ENCODE measurements at regions not wholly inside any gene's neighbourhood (a gene's known extent, or its start where the extent isn't known, plus 50 kb on each side); places are given as distances from the start of the nearest gene placed in this dataset.

DNA sequence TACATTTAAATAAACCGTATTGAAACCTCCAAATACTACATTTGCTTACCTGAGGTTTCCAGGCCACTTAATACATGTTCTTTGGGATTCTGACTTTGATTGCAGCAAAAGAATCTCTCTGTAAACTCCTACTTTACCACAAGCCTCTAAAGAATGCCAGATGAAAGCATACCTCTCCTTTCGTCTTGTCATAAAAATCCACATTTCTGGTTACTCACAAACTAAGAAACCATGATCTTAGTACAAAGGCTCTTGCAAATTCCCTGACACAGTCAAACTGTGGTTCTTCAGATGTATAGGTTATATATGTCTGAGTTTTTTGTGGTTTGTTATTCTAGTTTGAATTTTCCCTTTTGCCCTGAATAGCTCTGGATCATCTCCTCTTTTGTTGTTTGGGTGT lies 188.4 kb downstream of the RAP2B start:
- peak in 1 of 2 experiments; percentile 66 for DNase-seq
- ChIA-PET POLR2A (no interaction called here), CTCF (interaction anchor here (0.5 kb wide), 1 partner anchor 1186 kb away, joined by 3 read pairs; no protein-coding TSS in a partner anchor)
- H3K4me3 ChIP-seq (ENCODE audit: low read depth, low read length), result no peak overlapping the region
- Mint-ChIP-seq H3K27ac (ENCODE audit: unreplicated experiment) (peak overlapping the region; percentile 94), H3K27me3 (ENCODE audit: insufficient read depth, unreplicated experiment) (no peaks in the 10 kb centered on the region), H3K9me3 (ENCODE audit: unreplicated experiment) (peaks cover 37% of the 10 kb centered on the region), H3K4me3 (ENCODE audit: unreplicated experiment) (peak overlapping the region; percentile 60), H3K4me1 (ENCODE audit: low read depth, unreplicated experiment) (peaks cover 29% of the 10 kb centered on the region), H3K36me3 (ENCODE audit: insufficient read depth, unreplicated experiment) (peaks cover 20% of the 10 kb centered on the region)
- no peak for TF ChIP-seq CTCF (IDR thresholded peaks at IDR 0.05; ENCODE audit: insufficient read depth in 1 of 2, low read depth in 1 of 2, low read length in 1 of 2, severe bottlenecking in 1 of 2, unreplicated experiment in 1 of 2)
- BruUV-seq (replicated peaks), result no TSS peak
- peaks cover 39% of the 10 kb centered on the region for H3K4me1 ChIP-seq
- H3K27me3 ChIP-seq (replicated peaks; ENCODE audit: control insufficient read depth, insufficient read depth, low read length), result no peaks in the 10 kb centered on the region
- peaks cover 25% of the 10 kb centered on the region for H3K9me3 ChIP-seq
- H3K36me3 ChIP-seq (ENCODE audit: control insufficient read depth, insufficient read depth, low read length), result no peaks in the 10 kb centered on the region; the same call in 1 of the 2 replicates
- intact Hi-C loops (cut with micrococcal nuclease; ENCODE audit: unreplicated experiment), result loop anchor here (5.0 kb wide), 2 partner anchors 58 to 188 kb away; partner anchors contain the start of gene RAP2B

DNA sequence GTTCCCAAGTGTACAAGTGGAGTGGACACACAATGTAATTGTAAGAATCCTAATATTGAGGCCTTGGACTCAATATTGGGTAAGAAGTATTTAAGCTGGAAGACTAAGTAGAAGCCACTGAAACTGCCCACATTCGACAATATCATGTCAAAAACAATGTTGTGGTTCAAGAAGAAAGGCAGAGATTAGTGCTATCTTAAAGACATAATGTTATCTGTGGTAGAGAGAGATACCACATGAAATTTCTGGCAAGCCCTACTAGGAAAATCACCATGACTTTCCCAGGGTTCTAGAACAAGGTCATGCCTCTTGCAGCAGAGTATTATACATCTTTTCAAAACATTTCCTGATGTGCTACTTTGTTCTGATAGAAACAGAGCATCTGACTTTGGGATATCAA lies 192.6 kb downstream of the RAP2B start:
- POLR2A ChIA-PET, result interaction anchor here (0.6 kb wide), 1 partner anchor 11 kb away, joined by 12 read pairs; no protein-coding TSS in a partner anchor
- H3K4me3 Mint-ChIP-seq (ENCODE audit: unreplicated experiment), result no peak overlapping the region
- no peaks in the 10 kb centered on the region for H3K27me3 Mint-ChIP-seq (ENCODE audit: insufficient read depth, unreplicated experiment)
- H3K9me3 Mint-ChIP-seq (ENCODE audit: unreplicated experiment), result peaks cover 22% of the 10 kb centered on the region
- intact Hi-C loops (cut with micrococcal nuclease; ENCODE audit: unreplicated experiment), result loop anchor here (5.0 kb wide), 2 partner anchors 62 to 192 kb away; partner anchors contain the start of gene RAP2B
- Histone ChIP-seq H3K9me3 (peaks cover 12% of the 10 kb centered on the region), H3K36me3 (ENCODE audit: control insufficient read depth, insufficient read depth, low read length) (no peaks in the 10 kb centered on the region), H3K27me3 (replicated peaks; ENCODE audit: control insufficient read depth, insufficient read depth, low read length) (no peaks in the 10 kb centered on the region), H3K4me3 (ENCODE audit: low read depth, low read length) (no peak overlapping the region), H3K4me1 (peaks cover 29% of the 10 kb centered on the region)
- peaks cover 20% of the 10 kb centered on the region for H3K4me1 Mint-ChIP-seq (ENCODE audit: low read depth, unreplicated experiment)
- peaks cover 20% of the 10 kb centered on the region for H3K36me3 Mint-ChIP-seq (ENCODE audit: insufficient read depth, unreplicated experiment)
- BruUV-seq (replicated peaks), result no TSS peak
- no peak overlapping the region for H3K27ac Mint-ChIP-seq (ENCODE audit: unreplicated experiment)
- TF ChIP-seq CTCF (IDR thresholded peaks at IDR 0.05; ENCODE audit: insufficient read depth in 1 of 2, low read depth in 1 of 2, low read length in 1 of 2, severe bottlenecking in 1 of 2, unreplicated experiment in 1 of 2), result no peak
- CTCF ChIA-PET, result no interaction called here
- DNase-seq, result no peak

GRCh38 chr3:153355559-153355958 lies 193.5 kb downstream of the RAP2B start:
- Histone ChIP-seq H3K4me3 (ENCODE audit: low read depth, low read length) (no peak overlapping the region), H3K27me3 (replicated peaks; ENCODE audit: control insufficient read depth, insufficient read depth, low read length) (no peaks in the 10 kb centered on the region), H3K36me3 (ENCODE audit: control insufficient read depth, insufficient read depth, low read length) (no peaks in the 10 kb centered on the region), H3K9me3 (peaks cover 10% of the 10 kb centered on the region; the same call in 1 of the 2 replicates), H3K4me1 (peaks cover 20% of the 10 kb centered on the region)
- DNase-seq, result no peak
- Mint-ChIP-seq H3K4me1 (ENCODE audit: low read depth, unreplicated experiment) (peaks cover 14% of the 10 kb centered on the region), H3K9me3 (ENCODE audit: unreplicated experiment) (peaks cover 21% of the 10 kb centered on the region), H3K36me3 (ENCODE audit: insufficient read depth, unreplicated experiment) (peaks cover 14% of the 10 kb centered on the region), H3K27me3 (ENCODE audit: insufficient read depth, unreplicated experiment) (no peaks in the 10 kb centered on the region), H3K4me3 (ENCODE audit: unreplicated experiment) (no peak overlapping the region), H3K27ac (ENCODE audit: unreplicated experiment) (no peak overlapping the region)
- ChIA-PET CTCF (no interaction called here), POLR2A (interaction anchor here (0.6 kb wide), 1 partner anchor 12 kb away, joined by 12 read pairs; no protein-coding TSS in a partner anchor)
- TF ChIP-seq CTCF (IDR thresholded peaks at IDR 0.05; ENCODE audit: insufficient read depth in 1 of 2, low read depth in 1 of 2, low read length in 1 of 2, severe bottlenecking in 1 of 2, unreplicated experiment in 1 of 2), result no peak
- no TSS peak for BruUV-seq (replicated peaks)
- intact Hi-C loops (cut with micrococcal nuclease; ENCODE audit: unreplicated experiment), result no loop called here

All from Caco-2 (cell line).